Upper lobe of left lung (tissue), 4 donors: ENCODE measurements at regions not wholly inside any gene's neighbourhood (a gene's known extent, or its start where the extent isn't known, plus 50 kb on each side); places are given as distances from the start of the nearest gene placed in this dataset.

Experiments used
- CTCF ChIP-seq, 6 experiments: fragments of 450-650 bp in 4 of 6; fragments of 200-600 bp in 2 of 6; sonication (generic) in 2 of 6; IDR thresholded peaks; one replicate each; pipeline ENCODE4 v1.5.1; 2016 to 2019; ENCODE audit warnings: antibody characterized with exemption in 6 of 6
- POLR2A ChIP-seq, 4 donors: fragments of 450-650 bp; IDR thresholded peaks; one replicate each; pipeline ENCODE4 v1.5.1; 2016 to 2017; ENCODE audit warnings: antibody characterized with exemption in 4 of 4, mild to moderate bottlenecking in 2 of 4
- POLR2AphosphoS5 ChIP-seq, 2 donors: sonication (generic); formaldehyde crosslinking; IDR thresholded peaks; one replicate each; pipeline ENCODE4 v1.5.1; 2017; ENCODE audit warnings: antibody characterized with exemption in 2 of 2

DNA sequence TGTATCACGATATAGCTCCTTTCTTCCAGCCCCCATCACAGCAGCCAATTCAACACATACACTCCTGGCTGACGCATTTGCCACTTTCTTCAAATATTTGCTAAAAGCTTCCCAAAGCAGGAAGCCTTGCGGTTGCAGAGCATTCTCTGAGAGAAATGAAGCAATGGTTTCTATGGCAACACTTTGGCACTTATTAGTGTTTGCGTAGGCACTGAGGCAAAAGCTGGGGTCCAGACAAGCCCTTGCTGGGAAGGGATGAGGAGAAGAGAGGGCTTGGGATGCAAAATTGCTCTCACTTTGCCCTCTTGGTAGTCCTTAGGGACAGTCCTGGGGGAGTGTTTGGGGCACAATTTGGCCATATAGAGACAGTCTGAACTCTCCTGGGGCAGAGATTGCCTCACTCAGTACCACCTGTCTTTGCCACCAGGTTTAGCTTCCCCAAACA lies 55.0 kb upstream of the PAK3 start:
- TF ChIP-seq CTCF (IDR thresholded peaks at IDR 0.05), result no peak
- TF ChIP-seq POLR2A (IDR thresholded peaks at IDR 0.05), result no peak
- TF ChIP-seq POLR2AphosphoS5 (IDR thresholded peaks at IDR 0.05), result no peak
